ENCODE measurements at regions not wholly inside any gene's neighbourhood (a gene's known extent, or its start where the extent isn't known, plus 50 kb on each side); places are given as distances from the start of the nearest gene placed in this dataset.

- DNase-seq: no peak
These were observed 324.8 kb downstream of the PMP22 start for GRCh38 chr17:14940108-14940937.

- no peak for DNase-seq
These were observed 329.2 kb downstream of the PMP22 start for GRCh38 chr17:14935845-14936485.

GRCh38 chr17:14935139-14935841 is 329.8 kb downstream of the PMP22 start:
- DNase-seq: no peak

GRCh38 chr17:14933676-14934075 is 331.4 kb downstream of the PMP22 start:
- no peak for DNase-seq

GRCh38 chr17:14926526-14927122 is 338.5 kb downstream of the PMP22 start:
- peak; percentile 39 for DNase-seq

- DNase-seq: no peak
These were observed 339.1 kb downstream of the PMP22 start for GRCh38 chr17:14926073-14926472.

GRCh38 chr17:14925498-14925897 is 339.6 kb downstream of the PMP22 start:
- DNase-seq: no peak

- DNase-seq: no peak
These were observed 341.1 kb downstream of the PMP22 start for GRCh38 chr17:14923981-14924380.

- DNase-seq: no peak
These were observed 342.7 kb downstream of the PMP22 start for GRCh38 chr17:14922411-14922810.

GRCh38 chr17:14921936-14922335 is 343.2 kb downstream of the PMP22 start:
- DNase-seq: no peak

GRCh38 chr17:14919631-14920213 is 345.4 kb downstream of the PMP22 start:
- no peak for DNase-seq

GRCh38 chr17:14919094-14919493 is 346.0 kb downstream of the PMP22 start:
- DNase-seq: no peak

GRCh38 chr17:14918540-14918939 is 346.6 kb downstream of the PMP22 start:
- DNase-seq: no peak

GRCh38 chr17:14910916-14911315 is 354.2 kb downstream of the PMP22 start:
- DNase-seq: no peak

GRCh38 chr17:14904386-14904785 is 360.7 kb downstream of the PMP22 start:
- DNase-seq: no peak

- DNase-seq: no peak
These were observed 361.3 kb downstream of the PMP22 start for GRCh38 chr17:14903854-14904253.

- no peak for DNase-seq
These were observed 362.3 kb downstream of the PMP22 start for GRCh38 chr17:14902803-14903202.

- no peak for DNase-seq
These were observed 362.8 kb downstream of the PMP22 start for GRCh38 chr17:14902297-14902696.

- no peak for DNase-seq
These were observed 363.8 kb downstream of the PMP22 start for GRCh38 chr17:14901376-14901775.

- DNase-seq: no peak
These were observed 378.9 kb downstream of the PMP22 start for GRCh38 chr17:14886200-14886739.

- no peak for DNase-seq
These were observed 383.0 kb downstream of the PMP22 start for GRCh38 chr17:14882131-14882530.

- DNase-seq: no peak
These were observed 389.3 kb downstream of the PMP22 start for GRCh38 chr17:14875557-14876412.
